HG03457 (cell line): ENCODE measurements at regions not wholly inside any gene's neighbourhood (a gene's known extent, or its start where the extent isn't known, plus 50 kb on each side); places are given as distances from the start of the nearest gene placed in this dataset.

ENCODE experiments used
- ATAC-seq: cut with Tn5 transposase; IDR thresholded peaks from one replicate; pipeline ENCODE4 v1.9.1; 2021; ENCODE audit warnings: moderate number of reproducible peaks; ENCODE audit not compliant: unreplicated experiment

DNA sequence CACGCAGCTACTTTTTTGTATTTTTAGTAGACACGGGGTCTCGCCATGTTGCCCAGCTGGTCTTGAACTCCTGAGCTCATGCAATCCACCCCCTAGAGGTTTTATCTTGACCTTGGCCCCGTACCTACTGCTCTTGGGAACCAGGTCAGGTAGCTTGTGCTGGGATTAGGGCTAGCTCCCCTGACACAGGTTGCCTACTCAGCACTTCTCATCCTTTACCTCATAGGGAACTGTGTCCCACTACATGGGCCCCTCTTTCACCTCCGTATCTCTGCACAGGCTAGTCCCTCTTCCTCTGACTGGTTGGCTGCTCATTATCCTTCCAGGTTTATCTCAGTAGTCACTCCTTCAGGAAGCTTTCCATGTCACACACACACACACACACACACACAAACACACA, 58.0 kb upstream of the ITPRID1 start:
- ATAC-seq = no peak

DNA sequence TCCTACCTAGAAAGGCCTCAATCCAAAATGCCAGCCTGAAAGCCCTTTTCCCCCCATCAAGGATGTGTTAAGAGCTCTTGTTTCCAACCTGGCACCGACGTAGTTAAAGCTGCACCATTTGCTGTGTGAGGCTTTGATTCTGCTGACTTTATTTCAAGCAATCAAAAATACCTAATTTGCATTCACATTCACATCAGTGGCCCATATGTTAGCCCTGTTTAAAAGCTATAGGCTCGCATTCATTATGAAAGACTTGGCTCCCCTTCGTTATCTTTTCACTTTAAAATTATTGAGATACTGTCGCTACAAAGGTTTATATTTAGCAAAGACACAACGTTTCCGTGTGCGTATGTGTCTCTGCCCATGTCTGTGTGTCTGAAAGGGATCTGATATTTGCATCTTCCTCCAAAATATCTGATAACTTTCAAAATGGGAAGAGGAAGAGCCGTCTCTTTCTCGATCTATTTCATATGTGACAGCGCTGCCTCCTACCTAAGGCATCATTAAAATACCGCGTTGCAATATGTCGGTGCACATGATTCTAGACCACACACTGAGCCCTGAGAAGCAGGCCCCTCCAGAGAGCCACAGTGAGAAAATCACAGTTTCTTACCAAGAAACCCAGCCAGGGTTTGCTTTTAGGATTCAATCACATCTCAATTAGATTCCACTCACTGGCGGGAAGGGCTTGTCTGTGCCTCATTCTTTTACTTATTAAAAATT, 57.1 kb upstream of the ITPRID1 start:
- no peak for ATAC-seq

DNA sequence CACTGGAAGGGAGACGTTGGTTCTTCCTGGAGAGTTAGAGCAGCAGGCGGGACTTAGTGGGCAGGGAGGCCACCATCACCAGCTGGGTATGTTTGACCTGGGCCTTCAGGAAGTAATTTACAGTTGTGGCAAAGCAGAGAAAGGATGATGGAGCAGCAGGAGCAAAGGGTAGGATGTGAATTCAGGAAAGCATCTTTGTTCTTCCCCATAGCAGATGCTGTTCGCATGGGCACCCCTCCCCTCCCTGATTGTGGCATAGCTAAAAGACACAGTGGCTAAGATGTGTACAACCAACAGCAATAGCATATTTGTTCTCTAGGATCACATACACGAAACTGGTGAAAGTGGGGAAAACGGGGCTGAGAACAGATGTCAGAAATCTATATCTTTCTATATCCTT, 56.3 kb upstream of the ITPRID1 start:
- no peak for ATAC-seq

DNA sequence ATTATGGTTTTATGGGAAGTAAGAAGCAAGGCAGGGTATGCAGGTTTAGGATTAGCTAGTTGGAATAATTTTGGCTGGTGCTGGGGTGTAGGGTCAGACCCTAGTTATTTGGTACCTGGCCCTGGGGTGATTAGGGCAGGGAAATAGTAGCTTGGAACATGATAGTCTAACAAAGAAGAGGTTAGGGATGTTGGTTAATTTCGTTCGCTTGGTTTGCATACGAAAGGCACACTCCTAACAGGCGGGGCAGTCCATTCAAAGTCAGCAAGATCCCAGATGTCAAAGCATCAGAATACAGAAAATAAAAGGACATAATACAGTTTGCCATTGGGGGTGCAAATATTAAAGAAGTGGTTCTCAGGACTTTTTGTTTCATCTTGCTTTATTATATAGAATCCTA, 55.7 kb upstream of the ITPRID1 start:
- no peak for ATAC-seq

DNA sequence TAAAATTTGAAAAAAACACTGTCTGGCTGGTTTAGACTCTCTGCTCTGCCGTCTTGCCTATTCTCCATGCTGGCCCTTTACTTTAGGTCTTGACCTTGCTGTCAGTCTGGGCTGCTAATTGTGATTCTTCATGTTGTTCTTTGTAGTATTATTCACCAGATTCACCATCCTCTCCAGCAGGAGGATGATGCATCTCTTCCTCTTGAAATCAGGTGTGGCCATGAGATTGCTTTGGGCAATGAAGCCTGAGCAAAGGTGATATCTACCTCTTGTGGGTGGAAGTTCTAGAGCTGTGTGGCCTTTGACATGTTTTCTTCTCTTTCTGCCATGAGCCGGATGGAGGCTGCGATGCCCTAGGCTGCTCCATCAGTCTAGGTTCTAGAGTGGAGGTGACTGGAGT, 51.3 kb upstream of the ITPRID1 start:
- no peak for ATAC-seq
